Stimulated activated CD4-positive, alpha-beta T cell treated with anti-CD3 and anti-CD28 coated beads, Interleukin-2, amount 100 ng/mL, for 4 hours (primary cell): ENCODE measurements at regions not wholly inside any gene's neighbourhood (a gene's known extent, or its start where the extent isn't known, plus 50 kb on each side); places are given as distances from the start of the nearest gene placed in this dataset.

ENCODE experiments used
- DNase-seq: peaks from one replicate; pipeline ENCODE4 v3.0.0-alpha.2; 2020; ENCODE audit warnings: low read depth

DNA sequence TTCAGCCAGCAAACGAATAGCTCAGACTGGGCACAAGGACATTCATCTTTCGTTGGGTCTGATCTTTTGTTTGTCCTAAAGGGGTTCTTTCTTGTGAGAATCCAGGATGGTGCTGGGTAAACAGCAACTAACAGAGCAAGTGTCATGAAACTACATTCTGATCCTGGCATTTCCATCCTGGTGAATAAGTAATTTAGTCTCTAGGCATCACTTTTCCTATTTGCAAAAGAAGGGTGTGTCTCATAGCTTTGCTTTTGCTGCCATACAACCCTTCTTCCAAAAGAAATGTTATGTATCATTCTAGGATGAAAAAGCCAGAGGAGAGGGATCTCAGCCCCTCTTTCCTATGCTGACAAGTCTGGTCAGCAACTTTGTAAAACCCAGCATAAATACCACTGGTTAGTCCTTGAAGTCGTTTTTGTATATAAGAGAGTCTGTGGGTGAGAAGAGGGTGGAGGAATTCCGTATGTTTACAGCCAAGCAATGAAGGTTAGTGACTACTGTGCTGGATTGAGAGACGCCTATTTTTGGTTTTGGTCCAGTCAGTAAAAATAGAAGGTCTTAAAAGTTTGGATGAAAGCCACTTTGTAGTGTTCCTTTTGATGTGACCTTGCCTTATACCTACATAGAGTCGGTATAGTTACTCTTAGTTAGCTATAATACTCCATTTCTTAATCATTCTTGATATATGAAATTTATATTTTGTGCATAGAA lies 88.4 kb upstream of the SLC25A13 start:
- DNase-seq, result no peak

DNA sequence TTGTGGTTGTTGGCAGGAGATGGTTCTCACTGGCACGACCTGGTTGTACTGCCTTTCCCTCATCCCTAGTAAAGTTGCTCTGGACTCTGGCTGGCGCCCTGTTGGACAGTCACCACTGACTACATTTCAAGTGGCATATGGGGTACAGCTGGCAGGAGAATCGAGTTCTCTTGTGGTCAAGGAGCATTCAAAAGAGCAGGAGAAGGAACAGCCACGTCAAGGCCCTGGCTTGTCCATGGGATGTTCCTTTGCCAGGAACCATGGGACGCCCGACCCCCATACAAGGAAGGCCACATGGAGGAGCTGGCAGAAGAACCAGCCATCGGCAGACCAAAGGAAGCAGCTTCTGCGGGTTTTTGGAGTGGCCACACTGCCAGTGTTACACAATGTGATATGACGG lies 87.0 kb upstream of the SLC25A13 start:
- DNase-seq, result no peak

DNA sequence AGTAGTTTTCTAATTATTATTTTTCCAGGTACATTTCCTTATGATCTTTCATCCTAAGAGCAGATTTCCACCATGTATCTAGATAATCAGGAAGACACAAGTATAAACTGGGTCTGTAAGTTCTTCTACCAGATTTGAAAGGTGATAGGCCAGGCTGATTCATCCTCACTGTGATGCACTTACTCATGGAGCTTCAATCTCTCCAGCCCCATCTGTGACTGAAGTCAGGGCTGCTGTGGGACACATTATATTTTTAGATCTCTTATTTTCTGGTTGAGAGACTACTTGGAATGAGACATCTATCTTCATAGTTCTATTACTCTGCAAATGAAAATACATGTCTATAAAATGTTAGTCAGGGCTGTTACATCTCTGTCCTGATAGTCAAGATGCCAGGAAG lies 85.5 kb upstream of the SLC25A13 start:
- DNase-seq, result no peak

DNA sequence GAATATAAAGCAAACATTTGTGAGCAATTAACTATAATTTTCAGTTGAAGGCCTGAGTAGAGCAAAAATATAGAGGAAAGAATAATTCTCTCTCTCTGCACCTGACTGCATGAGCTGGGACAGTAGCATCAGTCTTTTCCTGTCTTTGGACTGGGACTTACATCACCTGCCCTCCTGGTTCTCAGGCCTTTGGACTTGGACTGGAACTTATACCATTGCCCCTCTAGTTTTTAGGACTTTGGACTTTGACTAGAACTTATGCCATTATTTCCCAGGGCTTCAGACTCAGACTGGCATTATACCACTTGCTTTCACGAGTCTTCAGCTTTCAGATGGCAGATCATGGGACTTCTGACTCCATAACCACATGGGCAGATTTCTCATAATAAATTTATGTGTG lies 81.0 kb upstream of the SLC25A13 start:
- no peak for DNase-seq

DNA sequence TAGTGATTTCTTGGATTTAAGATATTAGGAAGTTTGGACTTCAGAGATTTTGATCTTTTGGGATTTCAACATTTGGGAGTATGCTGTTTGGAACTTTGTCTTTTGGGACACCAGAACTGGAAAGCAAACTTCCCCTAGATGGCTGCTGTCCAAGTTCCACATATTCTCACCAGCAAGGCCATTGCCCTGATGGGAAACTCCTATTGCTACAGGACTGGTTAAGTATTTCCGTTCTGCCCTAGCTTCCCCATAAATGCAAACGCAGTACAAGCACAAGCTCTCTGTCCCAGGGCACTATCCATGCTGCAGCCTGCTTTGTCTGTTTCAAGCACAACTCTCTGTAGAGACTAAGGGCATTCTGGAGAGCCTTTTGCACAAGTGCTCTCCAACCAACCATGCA lies 79.3 kb upstream of the SLC25A13 start:
- DNase-seq, result no peak

DNA sequence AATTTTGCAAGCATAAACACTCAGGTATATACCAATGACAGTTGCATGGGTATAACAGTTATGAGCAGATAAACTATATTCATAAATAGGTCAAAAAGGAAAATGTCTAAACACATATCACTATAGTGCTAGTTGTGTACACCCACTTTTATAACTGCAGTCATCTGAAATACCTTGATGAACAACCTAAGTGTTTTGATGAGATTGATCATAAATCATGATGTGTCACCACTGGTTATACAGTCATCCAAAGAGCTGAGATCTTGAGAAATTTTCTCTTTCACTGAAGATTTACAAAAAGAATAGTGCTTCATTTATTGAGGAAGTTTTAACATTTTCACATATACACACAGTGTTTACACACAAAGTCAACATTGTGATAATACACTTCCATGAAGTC lies 78.6 kb upstream of the SLC25A13 start:
- no peak for DNase-seq

DNA sequence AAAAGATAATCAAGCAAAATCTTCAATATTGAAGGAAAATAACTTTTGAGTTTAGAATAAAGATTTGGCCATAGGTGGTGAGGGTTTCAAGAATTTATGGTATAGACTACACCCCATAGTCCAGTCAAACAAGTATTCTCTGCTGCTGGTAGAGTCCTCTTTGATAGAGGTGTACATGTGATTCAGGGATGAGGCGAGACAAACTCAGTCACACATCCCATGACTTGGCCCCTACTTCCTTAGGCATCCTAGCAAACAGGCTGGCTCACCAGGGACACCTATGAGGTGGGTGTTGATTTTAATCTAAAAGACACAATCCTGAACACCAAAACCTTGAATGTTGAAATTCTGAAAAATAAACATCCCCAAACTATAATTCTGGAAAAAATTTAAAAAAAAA lies 78.1 kb upstream of the SLC25A13 start:
- no peak for DNase-seq

DNA sequence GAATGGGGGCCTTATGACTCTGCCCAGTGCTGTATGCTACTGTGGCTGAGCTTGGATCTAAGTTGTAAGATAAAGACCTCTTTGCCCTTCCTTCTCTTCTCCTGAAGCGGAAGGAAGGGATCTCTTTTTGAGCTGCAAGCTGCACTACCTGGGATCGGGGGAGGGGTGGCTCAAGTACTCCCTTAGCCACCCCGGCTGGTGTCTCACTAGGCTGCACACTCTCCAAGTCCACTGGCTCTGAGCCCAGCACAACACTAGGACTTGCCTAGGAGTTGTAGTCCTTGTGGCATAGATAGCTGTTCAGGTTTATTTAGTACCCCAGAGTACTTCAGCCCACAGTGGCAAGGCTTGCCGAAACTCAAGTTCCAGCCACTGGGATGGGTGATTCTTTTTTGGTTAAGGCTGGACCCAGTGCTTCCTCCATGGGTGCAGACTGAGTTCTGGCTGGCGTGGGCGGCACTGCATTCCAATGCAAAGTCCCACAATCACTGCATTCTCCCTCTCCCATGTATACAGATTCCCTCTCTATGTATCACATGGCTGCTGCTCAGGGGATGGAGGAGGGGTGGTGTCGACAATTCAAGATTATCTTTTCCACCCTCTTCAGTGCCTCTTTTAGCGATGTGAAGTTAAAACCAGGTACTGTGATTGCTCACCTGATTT lies 76.2 kb upstream of the SLC25A13 start:
- no peak for DNase-seq

DNA sequence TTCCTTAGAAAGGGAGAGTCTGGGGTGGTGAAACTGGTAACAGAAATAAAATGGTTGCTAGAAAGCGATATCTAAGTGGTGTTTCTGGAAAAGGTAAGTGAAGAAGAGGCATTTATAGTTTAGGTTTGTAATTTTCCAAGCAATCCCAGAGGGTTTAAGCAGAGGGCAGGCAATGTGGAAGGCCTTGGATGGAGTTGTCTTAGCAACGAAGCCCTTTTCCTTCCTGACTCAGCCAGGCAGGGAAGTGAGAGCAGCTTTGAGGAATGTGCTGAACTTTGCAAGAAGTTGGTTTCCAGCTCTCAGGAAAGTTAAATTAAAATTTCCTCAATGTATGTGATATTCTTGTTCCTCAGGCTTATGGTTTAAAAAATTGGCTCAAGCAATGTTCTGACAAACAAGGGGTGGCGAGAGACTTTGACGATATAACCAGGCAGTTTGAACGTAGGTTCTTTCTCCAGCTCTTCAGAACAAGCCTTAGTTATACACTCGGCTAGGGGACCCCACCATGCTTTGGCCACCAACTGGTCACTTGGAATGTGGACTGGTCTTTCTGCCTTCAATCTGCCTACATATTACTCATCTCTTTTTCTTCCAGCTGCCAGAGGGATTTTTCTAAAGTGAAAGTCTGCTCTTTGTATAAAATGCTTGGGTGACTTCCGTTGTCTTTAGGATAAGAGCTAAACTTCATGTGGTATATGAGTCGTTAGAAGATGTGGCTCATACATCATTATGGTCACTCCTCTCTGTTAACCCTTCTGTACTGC lies 66.9 kb upstream of the SLC25A13 start:
- no peak for DNase-seq

DNA sequence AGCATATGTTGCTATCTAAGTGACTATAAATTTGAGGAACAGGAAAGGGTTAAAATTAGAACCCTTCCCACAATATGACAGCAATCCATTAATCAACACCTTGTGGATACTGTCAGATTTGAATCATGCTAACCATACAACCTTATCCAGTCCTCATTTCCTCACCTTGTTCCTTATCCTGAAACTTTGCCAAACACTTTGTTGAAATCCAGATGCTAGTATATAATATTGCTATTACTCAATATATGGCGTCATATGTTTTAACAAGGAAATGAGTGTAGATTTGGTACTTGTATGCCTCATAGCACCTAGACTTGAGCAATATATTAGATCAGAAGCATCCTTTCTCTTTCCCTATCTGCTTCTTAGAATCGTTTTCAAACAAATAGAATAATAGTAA lies 66.3 kb upstream of the SLC25A13 start:
- DNase-seq, result no peak

DNA sequence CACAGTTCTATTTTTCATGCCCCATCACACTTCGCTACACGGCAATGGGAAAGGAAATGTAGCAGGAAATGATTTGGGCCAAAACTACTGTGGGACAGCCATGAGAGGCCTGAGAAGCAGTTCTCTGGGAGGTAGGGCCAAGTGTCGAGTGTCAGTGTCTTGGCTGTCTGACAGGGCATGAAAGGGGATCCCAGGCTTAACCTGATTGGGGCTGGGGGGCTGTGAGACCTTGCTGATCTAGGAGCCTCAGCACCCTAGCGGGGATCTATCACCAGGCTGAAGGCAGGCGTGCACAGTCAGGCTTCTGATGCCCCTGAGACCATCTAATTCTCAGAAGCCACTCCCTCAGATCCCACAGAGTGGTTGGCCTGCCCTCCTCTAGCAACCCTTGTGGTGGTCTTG lies 58.2 kb upstream of the SLC25A13 start:
- no peak for DNase-seq

DNA sequence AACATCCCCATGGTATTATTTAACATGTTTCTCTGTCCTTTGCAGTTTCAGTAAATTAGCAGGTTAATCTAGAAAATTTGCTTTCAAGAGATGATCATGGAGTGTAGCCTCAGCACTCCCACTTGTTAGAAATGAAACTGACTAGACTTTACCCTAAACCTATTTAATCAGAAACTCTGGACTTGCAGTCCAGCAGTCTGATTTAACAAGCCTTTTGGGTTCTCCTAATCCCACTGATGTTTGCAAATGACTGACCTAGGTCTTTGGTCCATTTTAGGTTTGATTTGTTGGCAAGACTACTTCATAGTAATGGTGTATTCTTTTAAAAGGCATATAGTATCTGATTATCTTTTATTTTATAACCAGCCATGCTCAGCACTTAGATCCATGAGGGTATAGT lies 55.5 kb upstream of the SLC25A13 start:
- no peak for DNase-seq
